Type B pancreatic cell (in vitro differentiated cells): ENCODE measurements at regions not wholly inside any gene's neighbourhood (a gene's known extent, or its start where the extent isn't known, plus 50 kb on each side); places are given as distances from the start of the nearest gene placed in this dataset.

Experiments
- DNase-seq: peaks from one replicate; pipeline ENCODE4 v3.0.0; 2021; ENCODE audit warnings: mixed read lengths; ENCODE audit not compliant: unreplicated experiment; ENCODE audit errors: extremely low spot score
- H3K27ac Mint-ChIP-seq: 2 replicates; pipeline ENCODE4 v1.8.0; 2021; ENCODE audit warnings: mild to moderate bottlenecking, mixed read lengths
- H3K27me3 Mint-ChIP-seq: 2 replicates; pipeline ENCODE4 v1.8.0; 2021; ENCODE audit warnings: mixed read lengths
- H3K36me3 Mint-ChIP-seq: 2 replicates; pipeline ENCODE4 v1.8.0; 2021; ENCODE audit warnings: mixed read lengths
- H3K4me1 Mint-ChIP-seq: one replicate; pipeline ENCODE4 v1.8.0; 2021; ENCODE audit warnings: mixed read lengths; ENCODE audit not compliant: unreplicated experiment
- H3K4me3 Mint-ChIP-seq: 2 replicates; pipeline ENCODE4 v1.8.0; 2021; ENCODE audit warnings: mild to moderate bottlenecking, mixed read lengths
- H3K9me3 Mint-ChIP-seq: 2 replicates; pipeline ENCODE4 v1.8.0; 2021; ENCODE audit warnings: mixed read lengths
- TF ChIP-seq, protein P1 (sequence below): fragments of 200-600 bp; sonication (generic); conservative IDR thresholded peaks from 2 replicates; pipeline ENCODE4 v1.5.0; 2021; ENCODE audit warnings: antibody characterized with exemption, mild to moderate bottlenecking

DNA sequence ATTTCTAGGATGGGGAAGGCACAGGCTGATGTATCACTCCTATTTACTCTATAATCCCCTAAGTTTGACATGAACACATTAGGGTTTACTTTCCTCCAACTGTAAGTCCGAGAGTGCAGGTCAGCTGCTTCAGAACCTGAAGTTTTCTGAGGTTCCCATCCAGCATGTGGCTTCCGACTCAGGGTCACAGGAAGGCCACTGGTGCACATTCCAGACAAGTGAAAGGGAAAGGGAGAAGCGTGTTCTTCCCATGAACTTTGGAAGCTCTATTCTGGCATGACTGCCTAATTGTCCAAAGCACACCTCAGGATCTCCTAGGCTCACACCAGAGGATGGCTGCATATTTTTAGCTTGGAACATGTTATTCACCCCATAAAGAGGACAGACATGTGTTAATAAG lies 602.6 kb downstream of the SEMA5A start:
- H3K27ac Mint-ChIP-seq: no peak overlapping the region
- no peak overlapping the region for H3K4me3 Mint-ChIP-seq
- no peaks in the 10 kb centered on the region for H3K4me1 Mint-ChIP-seq
- no peaks in the 10 kb centered on the region for H3K36me3 Mint-ChIP-seq
- TF ChIP-seq, protein P1, sequence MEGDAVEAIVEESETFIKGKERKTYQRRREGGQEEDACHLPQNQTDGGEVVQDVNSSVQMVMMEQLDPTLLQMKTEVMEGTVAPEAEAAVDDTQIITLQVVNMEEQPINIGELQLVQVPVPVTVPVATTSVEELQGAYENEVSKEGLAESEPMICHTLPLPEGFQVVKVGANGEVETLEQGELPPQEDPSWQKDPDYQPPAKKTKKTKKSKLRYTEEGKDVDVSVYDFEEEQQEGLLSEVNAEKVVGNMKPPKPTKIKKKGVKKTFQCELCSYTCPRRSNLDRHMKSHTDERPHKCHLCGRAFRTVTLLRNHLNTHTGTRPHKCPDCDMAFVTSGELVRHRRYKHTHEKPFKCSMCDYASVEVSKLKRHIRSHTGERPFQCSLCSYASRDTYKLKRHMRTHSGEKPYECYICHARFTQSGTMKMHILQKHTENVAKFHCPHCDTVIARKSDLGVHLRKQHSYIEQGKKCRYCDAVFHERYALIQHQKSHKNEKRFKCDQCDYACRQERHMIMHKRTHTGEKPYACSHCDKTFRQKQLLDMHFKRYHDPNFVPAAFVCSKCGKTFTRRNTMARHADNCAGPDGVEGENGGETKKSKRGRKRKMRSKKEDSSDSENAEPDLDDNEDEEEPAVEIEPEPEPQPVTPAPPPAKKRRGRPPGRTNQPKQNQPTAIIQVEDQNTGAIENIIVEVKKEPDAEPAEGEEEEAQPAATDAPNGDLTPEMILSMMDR: no peak
- no peaks in the 10 kb centered on the region for H3K9me3 Mint-ChIP-seq
- DNase-seq: no peak
- no peaks in the 10 kb centered on the region for H3K27me3 Mint-ChIP-seq

DNA sequence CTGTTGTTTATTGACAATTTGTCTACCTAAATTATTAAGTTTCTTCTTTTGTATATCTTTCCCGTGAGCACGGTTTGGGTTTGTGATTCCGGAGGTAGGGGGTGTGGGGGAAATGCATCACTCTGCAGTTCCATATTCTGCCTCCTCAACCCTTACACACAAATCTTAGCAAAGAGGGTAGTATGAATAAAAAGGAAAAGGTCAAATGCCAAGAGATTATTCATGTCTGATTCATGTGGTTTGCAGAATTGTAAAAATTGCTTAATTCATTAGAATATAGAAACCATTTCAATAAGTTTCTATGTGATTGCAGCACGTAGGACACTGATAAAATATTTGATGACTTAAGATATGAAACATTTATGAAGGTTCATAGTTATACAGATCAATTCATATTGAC lies 601.9 kb downstream of the SEMA5A start:
- H3K27ac Mint-ChIP-seq: no peak overlapping the region
- no peaks in the 10 kb centered on the region for H3K4me1 Mint-ChIP-seq
- no peaks in the 10 kb centered on the region for H3K27me3 Mint-ChIP-seq
- no peak for DNase-seq
- H3K4me3 Mint-ChIP-seq: no peak overlapping the region
- H3K36me3 Mint-ChIP-seq: no peaks in the 10 kb centered on the region
- TF ChIP-seq, protein P1: no peak
- H3K9me3 Mint-ChIP-seq: no peaks in the 10 kb centered on the region

DNA sequence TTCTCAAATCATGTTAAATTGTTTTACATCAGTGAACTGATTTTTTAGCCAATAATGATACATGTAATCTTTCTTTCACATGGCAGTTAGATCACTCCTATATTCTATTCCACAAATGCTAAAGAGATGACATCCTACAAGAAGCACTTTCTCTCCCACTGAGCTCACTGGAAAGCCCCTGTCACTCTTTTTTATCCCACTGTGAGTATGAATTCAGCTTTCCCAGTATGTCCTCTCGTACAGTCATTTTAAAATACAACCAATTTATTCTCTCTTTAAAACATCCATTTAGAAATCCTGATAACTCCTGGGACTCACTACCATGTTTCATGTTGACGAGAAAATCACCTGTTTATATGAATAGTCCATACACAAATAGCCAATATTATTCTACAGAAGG lies 599.9 kb downstream of the SEMA5A start:
- DNase-seq: no peak
- no peak overlapping the region for H3K27ac Mint-ChIP-seq
- H3K27me3 Mint-ChIP-seq: no peaks in the 10 kb centered on the region
- TF ChIP-seq, protein P1: no peak
- H3K36me3 Mint-ChIP-seq: no peaks in the 10 kb centered on the region
- no peaks in the 10 kb centered on the region for H3K4me1 Mint-ChIP-seq
- no peaks in the 10 kb centered on the region for H3K9me3 Mint-ChIP-seq
- H3K4me3 Mint-ChIP-seq: no peak overlapping the region

DNA sequence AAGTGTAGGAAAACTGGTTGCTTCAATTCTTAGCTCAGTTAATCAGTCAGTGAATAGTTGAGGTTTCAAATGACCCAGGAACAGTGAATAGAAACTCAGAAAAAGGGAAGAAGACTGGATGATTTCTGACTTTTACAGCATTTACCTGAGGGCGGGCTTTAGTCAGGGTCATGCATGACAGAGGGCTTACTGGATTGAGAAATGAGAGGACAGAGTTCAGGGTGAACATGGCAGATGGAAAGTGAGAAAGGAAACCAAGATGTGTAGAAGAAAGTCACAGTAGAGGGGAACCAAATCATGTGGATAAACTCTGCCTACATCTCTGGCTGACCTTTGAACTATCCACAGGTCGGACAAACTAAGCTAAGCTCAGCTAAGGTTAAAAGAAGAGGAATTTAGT lies 596.0 kb downstream of the SEMA5A start:
- H3K4me1 Mint-ChIP-seq: no peaks in the 10 kb centered on the region
- no peaks in the 10 kb centered on the region for H3K36me3 Mint-ChIP-seq
- H3K4me3 Mint-ChIP-seq: no peak overlapping the region
- no peak for DNase-seq
- TF ChIP-seq, protein P1: no peak
- no peaks in the 10 kb centered on the region for H3K9me3 Mint-ChIP-seq
- no peaks in the 10 kb centered on the region for H3K27me3 Mint-ChIP-seq
- no peak overlapping the region for H3K27ac Mint-ChIP-seq

DNA sequence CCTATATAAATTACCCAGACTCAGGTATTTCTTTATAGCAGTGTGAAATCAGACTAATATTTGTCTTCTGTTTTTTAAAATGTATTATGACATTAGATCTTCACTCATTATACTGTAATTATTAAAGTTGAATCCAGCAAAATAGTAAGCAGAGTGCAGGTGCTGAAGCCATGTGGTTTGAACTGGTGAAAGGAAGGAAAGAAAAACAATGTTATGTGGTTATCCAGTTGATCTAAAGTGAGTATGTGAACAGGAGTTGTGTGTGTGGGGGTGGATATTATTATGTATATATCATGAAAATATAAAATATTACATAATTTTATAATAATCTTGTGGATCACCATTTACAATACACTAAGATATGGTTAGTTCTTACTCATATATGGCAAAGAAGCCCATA lies 593.7 kb downstream of the SEMA5A start:
- Mint-ChIP-seq H3K27ac (no peak overlapping the region), H3K36me3 (no peaks in the 10 kb centered on the region), H3K4me1 (no peaks in the 10 kb centered on the region), H3K27me3 (no peaks in the 10 kb centered on the region), H3K9me3 (no peaks in the 10 kb centered on the region), H3K4me3 (no peak overlapping the region)
- DNase-seq: no peak
- TF ChIP-seq, protein P1: no peak

DNA sequence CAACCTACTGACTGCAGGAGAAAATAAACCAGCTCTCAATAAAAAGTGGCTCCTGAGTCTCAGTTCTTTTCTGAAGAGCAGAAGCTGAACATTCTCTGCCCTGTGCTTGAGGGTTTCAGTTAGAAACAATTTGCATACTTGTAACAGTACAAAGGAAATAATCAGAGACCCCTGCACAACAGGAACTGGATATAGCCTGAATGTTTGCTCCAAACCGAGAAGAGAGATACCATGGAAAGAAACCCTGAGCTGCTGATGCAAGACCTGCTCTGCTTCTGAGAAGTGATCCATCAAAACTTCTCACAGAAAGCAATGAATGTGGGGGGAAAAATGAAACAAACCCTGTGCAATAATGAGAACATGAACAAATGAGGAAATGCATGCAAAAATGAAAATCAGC lies 592.9 kb downstream of the SEMA5A start:
- no peak for DNase-seq
- Mint-ChIP-seq H3K4me3 (no peak overlapping the region), H3K27ac (no peak overlapping the region), H3K27me3 (no peaks in the 10 kb centered on the region), H3K9me3 (no peaks in the 10 kb centered on the region), H3K4me1 (no peaks in the 10 kb centered on the region), H3K36me3 (no peaks in the 10 kb centered on the region)
- TF ChIP-seq, protein P1: no peak
